Nephron progenitor cell (in vitro differentiated cells): ENCODE measurements at regions not wholly inside any gene's neighbourhood (a gene's known extent, or its start where the extent isn't known, plus 50 kb on each side); places are given as distances from the start of the nearest gene placed in this dataset.

Experiments
- DNase-seq: peaks from one replicate; pipeline ENCODE4 v3.0.0; 2021
- H3K27ac Mint-ChIP-seq: 2 replicates; pipeline ENCODE4 v1.8.0; 2021; ENCODE audit warnings: mild to moderate bottlenecking, moderate library complexity, mixed read lengths
- H3K27me3 Mint-ChIP-seq: 2 replicates; pipeline ENCODE4 v1.8.0; 2021; ENCODE audit warnings: mild to moderate bottlenecking, low read depth, mixed read lengths; ENCODE audit not compliant: poor library complexity
- H3K36me3 Mint-ChIP-seq: 2 replicates; pipeline ENCODE4 v1.8.0; 2021; ENCODE audit warnings: low read depth, mixed read lengths
- H3K4me1 Mint-ChIP-seq: 2 replicates; pipeline ENCODE4 v1.8.0; 2021; ENCODE audit warnings: mixed read lengths
- H3K4me3 Mint-ChIP-seq: 2 replicates; pipeline ENCODE4 v1.8.0; 2021; ENCODE audit warnings: mild to moderate bottlenecking, moderate library complexity, mixed read lengths
- H3K9me3 Mint-ChIP-seq: 2 replicates; pipeline ENCODE4 v1.8.0; 2021; ENCODE audit warnings: mild to moderate bottlenecking, moderate library complexity, mixed read lengths
- TF ChIP-seq, protein P1 (sequence below): fragments of 200-600 bp; sonication (generic); IDR thresholded peaks from 2 replicates; pipeline ENCODE4 v1.5.0; 2021; ENCODE audit warnings: antibody characterized with exemption

DNA sequence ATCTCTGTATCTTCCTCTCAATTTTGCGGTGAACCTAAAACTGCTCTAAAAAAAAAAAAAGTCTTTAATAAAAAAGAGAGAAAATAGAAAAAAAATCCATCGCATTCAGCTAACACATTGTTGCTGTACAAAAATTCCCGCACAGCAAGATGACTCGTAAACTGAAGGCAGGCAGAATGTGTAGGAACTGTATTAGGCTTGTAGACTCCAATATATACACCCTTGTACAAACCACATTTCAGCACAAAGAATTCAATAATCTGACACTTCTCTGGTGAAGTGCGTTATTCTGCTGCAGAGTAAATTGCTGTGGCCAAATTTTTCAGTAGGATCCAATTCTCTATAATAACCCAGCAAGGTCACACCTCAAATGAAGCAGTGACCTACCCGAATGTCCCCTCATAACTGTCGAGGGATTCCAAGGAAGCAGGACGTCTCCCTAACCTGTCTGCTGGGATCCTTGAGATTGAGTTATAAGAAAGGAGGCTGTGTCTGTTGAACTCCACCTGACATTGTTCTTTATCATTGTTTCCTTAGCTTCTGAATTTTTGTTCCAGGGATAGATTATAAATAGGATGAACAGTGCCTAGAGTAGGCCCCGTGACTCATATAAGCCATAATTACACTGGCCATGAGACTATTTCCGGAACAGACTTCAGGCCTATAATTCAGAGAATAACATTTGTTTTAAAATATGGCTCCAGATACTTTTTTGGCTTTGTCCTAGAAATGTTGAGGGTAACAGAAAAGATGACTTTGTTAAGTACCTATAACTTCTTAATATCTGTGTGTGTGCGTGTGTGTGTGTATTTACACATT, 348.3 kb downstream of the PCDH7 start:
- TF ChIP-seq, protein P1, sequence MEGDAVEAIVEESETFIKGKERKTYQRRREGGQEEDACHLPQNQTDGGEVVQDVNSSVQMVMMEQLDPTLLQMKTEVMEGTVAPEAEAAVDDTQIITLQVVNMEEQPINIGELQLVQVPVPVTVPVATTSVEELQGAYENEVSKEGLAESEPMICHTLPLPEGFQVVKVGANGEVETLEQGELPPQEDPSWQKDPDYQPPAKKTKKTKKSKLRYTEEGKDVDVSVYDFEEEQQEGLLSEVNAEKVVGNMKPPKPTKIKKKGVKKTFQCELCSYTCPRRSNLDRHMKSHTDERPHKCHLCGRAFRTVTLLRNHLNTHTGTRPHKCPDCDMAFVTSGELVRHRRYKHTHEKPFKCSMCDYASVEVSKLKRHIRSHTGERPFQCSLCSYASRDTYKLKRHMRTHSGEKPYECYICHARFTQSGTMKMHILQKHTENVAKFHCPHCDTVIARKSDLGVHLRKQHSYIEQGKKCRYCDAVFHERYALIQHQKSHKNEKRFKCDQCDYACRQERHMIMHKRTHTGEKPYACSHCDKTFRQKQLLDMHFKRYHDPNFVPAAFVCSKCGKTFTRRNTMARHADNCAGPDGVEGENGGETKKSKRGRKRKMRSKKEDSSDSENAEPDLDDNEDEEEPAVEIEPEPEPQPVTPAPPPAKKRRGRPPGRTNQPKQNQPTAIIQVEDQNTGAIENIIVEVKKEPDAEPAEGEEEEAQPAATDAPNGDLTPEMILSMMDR = no peak
- no peak overlapping the region for H3K4me3 Mint-ChIP-seq
- H3K36me3 Mint-ChIP-seq = no peaks in the 10 kb centered on the region
- H3K4me1 Mint-ChIP-seq = no peaks in the 10 kb centered on the region
- H3K27ac Mint-ChIP-seq = no peak overlapping the region
- no peaks in the 10 kb centered on the region for H3K27me3 Mint-ChIP-seq
- no peaks in the 10 kb centered on the region for H3K9me3 Mint-ChIP-seq
- DNase-seq = no peak

DNA sequence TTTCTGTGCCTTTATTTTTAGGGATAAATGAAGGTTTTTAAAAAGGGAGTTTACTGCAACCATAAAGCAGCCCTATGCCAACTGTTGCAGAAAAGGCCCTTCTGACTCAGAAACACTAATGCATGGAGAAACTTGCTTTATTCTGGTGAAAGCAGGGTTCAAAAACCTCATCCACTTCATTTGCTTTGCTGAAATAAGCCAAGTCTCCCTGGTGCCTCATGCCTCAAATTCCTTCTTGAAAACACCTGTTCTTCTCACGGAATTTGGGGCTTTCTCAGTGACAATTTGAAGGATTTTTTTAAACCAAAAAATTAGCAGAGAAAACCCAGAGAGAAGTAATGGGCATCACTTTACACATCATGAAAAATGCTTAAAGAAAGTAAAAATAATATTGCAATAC, 349.0 kb downstream of the PCDH7 start:
- Mint-ChIP-seq H3K4me3 (no peak overlapping the region), H3K9me3 (no peaks in the 10 kb centered on the region), H3K36me3 (no peaks in the 10 kb centered on the region), H3K27me3 (no peaks in the 10 kb centered on the region), H3K27ac (no peak overlapping the region), H3K4me1 (no peaks in the 10 kb centered on the region)
- no peak for DNase-seq
- TF ChIP-seq, protein P1 = no peak

DNA sequence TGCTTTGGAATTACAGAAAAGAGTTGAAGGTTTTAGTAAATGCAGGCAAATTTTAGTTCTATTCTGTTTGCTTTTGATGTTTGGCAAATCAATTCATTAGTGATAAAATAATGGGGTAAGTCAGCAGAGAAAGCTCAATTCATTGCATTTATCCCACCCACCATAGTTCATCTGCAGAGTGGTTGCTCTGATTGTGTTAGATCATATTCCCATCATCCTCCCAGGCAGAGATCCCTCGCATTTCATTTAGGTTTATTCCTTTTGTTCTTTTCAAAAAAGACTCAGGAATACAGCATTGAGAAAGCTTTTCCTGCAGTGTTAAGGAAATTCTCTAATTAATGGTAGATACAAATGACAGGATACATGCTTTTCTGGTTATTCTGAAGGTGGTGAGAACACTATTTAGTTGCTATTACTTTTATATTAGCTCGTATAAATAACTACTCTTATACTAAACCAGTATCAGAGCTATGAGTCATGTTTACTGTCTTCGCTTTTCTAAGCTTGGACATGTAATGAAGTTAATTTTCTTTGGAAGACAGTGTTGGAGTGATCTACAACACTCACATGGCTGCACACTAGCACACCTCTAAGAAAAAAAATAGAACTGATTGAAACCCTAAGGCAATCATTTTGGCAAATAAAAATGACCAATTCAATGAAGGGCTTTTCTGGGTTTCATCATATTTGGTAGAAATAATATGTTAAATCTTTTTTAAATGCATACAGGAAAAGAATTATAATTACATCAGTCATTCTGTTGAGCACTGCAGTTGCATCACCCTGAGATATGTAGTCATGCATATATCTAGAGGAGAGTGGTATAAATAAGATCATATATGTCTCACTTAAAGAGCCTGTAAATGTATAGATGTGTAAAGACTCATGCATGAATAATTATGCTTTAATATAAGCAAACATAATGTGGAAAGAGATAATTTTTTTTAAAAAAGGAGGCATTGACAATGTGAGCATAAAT, 351.6 kb downstream of the PCDH7 start:
- Mint-ChIP-seq H3K36me3 (no peaks in the 10 kb centered on the region), H3K4me1 (no peaks in the 10 kb centered on the region), H3K4me3 (no peak overlapping the region), H3K27ac (no peak overlapping the region), H3K27me3 (no peaks in the 10 kb centered on the region), H3K9me3 (no peaks in the 10 kb centered on the region)
- DNase-seq = no peak
- TF ChIP-seq, protein P1 = no peak

DNA sequence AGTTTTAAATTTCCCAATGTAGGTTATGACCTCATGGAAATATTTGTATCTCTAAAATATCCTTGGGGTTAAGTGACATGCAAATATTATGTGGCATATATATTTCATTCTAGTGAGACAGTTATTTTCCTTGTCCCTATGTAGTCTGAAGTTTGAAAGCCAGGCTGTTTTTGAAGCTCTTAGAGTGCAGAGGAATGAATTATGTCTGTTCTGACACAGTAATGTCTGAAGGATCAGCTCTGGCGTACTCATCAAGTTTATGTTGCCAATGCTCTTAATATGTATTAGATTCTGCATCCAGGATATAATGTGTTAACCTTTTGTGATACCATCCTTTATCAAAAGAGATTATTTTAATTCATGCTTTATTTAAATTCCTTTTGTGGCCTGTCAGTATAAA, 355.8 kb downstream of the PCDH7 start:
- Mint-ChIP-seq H3K27me3 (no peaks in the 10 kb centered on the region), H3K4me3 (no peak overlapping the region), H3K27ac (no peak overlapping the region), H3K4me1 (no peaks in the 10 kb centered on the region), H3K9me3 (no peaks in the 10 kb centered on the region), H3K36me3 (no peaks in the 10 kb centered on the region)
- DNase-seq = no peak
- TF ChIP-seq, protein P1 = no peak

DNA sequence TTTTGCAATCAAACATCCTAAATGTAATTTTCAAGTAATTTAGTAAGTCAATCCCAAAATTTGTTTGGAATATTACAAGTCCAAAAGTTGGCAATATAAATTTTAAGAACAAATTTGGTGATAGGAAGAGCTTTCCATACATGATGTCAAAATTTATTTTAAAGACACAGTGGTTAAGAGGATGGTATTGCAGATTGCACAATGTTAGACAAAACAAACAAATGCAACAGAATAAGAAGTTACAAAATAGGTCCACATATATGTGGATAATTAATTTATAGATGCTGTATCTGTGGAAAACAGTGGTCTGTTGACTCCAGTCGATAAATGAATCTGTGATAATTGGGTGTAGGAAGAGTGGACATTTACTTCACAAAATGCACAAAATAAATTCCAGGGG, 358.5 kb downstream of the PCDH7 start:
- H3K36me3 Mint-ChIP-seq = no peaks in the 10 kb centered on the region
- no peak overlapping the region for H3K4me3 Mint-ChIP-seq
- TF ChIP-seq, protein P1 = no peak
- H3K4me1 Mint-ChIP-seq = no peaks in the 10 kb centered on the region
- H3K27ac Mint-ChIP-seq = no peak overlapping the region
- peaks cover 3% of the 10 kb centered on the region for H3K27me3 Mint-ChIP-seq
- H3K9me3 Mint-ChIP-seq = no peaks in the 10 kb centered on the region
- DNase-seq = no peak
